ENCODE measurements at regions not wholly inside any gene's neighbourhood (a gene's known extent, or its start where the extent isn't known, plus 50 kb on each side); places are given as distances from the start of the nearest gene placed in this dataset.
"Not testable (repeated sequence)": the region's sequence is repeated elsewhere in the genome, so short reads cannot be mapped to it uniquely, and the experiment has no call there.

- ATAC-seq: no peak
- Histone ChIP-seq H3K27me3 (no peaks in the 10 kb centered on the region), H3K4me1 (no peaks in the 10 kb centered on the region), H3K9me3 (no peaks in the 10 kb centered on the region), H3K27ac (no peak overlapping the region), H3K4me3 (no peak overlapping the region), H3K36me3 (replicated peaks in 1 of 2; ENCODE audit: insufficient read depth in 1 of 2, low read depth in 2 of 2) (no peaks in the 10 kb centered on the region)
- no peak for TF ChIP-seq POLR2A (IDR thresholded peaks at IDR 0.05)
- TF ChIP-seq CTCF (IDR thresholded peaks at IDR 0.05): no peak
- no peak for DNase-seq
- 61 to 74% methylated on average over 11 to 14 of the region's 14 CpGs for WGBS, 2 donors
- intact Hi-C loops (cut with DNase I): no loop called here
Measured at GRCh38 chr12:131245564-131246355, 292.1 kb downstream of the ADGRD1 start.

GRCh38 chr12:131247026-131247725 lies 293.5 kb downstream of the ADGRD1 start:
- H3K9me3 ChIP-seq; DNase-seq; intact Hi-C loops (cut with DNase I); H3K4me3 ChIP-seq; H3K4me1 ChIP-seq; H3K36me3 ChIP-seq (replicated peaks in 1 of 2; ENCODE audit: insufficient read depth in 1 of 2, low read depth in 2 of 2); H3K27me3 ChIP-seq; ATAC-seq; H3K27ac ChIP-seq: not testable (repeated sequence)
- WGBS, 2 donors: 43 to 48% methylated on average over 8 to 15 of the region's 15 CpGs

- H3K4me1 ChIP-seq; H3K36me3 ChIP-seq (replicated peaks in 1 of 2; ENCODE audit: insufficient read depth in 1 of 2, low read depth in 2 of 2); DNase-seq; intact Hi-C loops (cut with DNase I); H3K27ac ChIP-seq; H3K27me3 ChIP-seq; H3K4me3 ChIP-seq; ATAC-seq; H3K9me3 ChIP-seq: not testable (repeated sequence)
- 46 to 53% methylated on average over 5 to 6 of the region's 6 CpGs for WGBS, 2 donors
Measured at GRCh38 chr12:131247875-131248274, 294.2 kb downstream of the ADGRD1 start.

- no peak overlapping the region for H3K4me3 ChIP-seq
- no peaks in the 10 kb centered on the region for H3K36me3 ChIP-seq (replicated peaks in 1 of 2; ENCODE audit: insufficient read depth in 1 of 2, low read depth in 2 of 2)
- peak in 2 of 4 donors; percentile 22 to 40 for DNase-seq
- H3K27me3 ChIP-seq: no peaks in the 10 kb centered on the region
- intact Hi-C loops (cut with DNase I): no loop called here
- peak; percentile 22 for ATAC-seq
- no peaks in the 10 kb centered on the region for H3K9me3 ChIP-seq
- no peak overlapping the region for H3K27ac ChIP-seq
- WGBS, 2 donors: 39 to 53% methylated on average over 4 of the region's 4 CpGs
- H3K4me1 ChIP-seq: no peaks in the 10 kb centered on the region
- TF ChIP-seq CTCF (IDR thresholded peaks at IDR 0.05) (no peak), POLR2A (IDR thresholded peaks at IDR 0.05) (no peak)
Measured at GRCh38 chr12:131249246-131250027, 295.7 kb downstream of the ADGRD1 start.

GRCh38 chr12:131250028-131250950 lies 296.6 kb downstream of the ADGRD1 start:
- intact Hi-C loops (cut with DNase I): no loop called here
- TF ChIP-seq CTCF (IDR thresholded peaks at IDR 0.05) (no peak), POLR2A (IDR thresholded peaks at IDR 0.05) (no peak)
- 61 to 62% methylated on average over 12 to 20 of the region's 20 CpGs for WGBS, 2 donors
- Histone ChIP-seq H3K4me3 (no peak overlapping the region), H3K27ac (no peak overlapping the region), H3K27me3 (no peaks in the 10 kb centered on the region), H3K36me3 (replicated peaks in 1 of 2; ENCODE audit: insufficient read depth in 1 of 2, low read depth in 2 of 2) (no peaks in the 10 kb centered on the region), H3K4me1 (no peaks in the 10 kb centered on the region), H3K9me3 (no peaks in the 10 kb centered on the region)
- ATAC-seq (peak; percentile 25), DNase-seq (peak in 1 of 4 donors; percentile 27)
